ENCODE measurements at regions not wholly inside any gene's neighbourhood (a gene's known extent, or its start where the extent isn't known, plus 50 kb on each side); places are given as distances from the start of the nearest gene placed in this dataset.

DNA sequence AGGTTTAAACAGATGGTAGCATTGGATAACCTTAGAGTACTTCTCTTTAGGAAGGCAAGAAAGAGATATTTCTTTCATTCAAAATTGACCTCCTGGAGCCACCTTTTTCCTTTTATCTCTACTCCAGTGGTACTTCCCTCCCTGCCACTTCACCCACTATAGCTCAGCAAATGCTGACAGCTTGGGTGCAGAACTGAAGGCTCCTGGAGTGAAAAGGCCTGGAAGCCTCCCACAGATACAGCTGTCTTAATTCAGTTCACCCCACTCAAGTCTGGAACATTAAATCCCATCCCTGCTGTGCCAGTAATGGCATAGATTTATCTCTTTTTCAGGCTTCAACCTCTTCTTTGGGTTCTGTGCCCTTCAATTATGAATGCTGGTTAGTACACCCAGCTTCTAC, 140.3 kb downstream of the NEDD1 start:
- TF ChIP-seq, protein P1, sequence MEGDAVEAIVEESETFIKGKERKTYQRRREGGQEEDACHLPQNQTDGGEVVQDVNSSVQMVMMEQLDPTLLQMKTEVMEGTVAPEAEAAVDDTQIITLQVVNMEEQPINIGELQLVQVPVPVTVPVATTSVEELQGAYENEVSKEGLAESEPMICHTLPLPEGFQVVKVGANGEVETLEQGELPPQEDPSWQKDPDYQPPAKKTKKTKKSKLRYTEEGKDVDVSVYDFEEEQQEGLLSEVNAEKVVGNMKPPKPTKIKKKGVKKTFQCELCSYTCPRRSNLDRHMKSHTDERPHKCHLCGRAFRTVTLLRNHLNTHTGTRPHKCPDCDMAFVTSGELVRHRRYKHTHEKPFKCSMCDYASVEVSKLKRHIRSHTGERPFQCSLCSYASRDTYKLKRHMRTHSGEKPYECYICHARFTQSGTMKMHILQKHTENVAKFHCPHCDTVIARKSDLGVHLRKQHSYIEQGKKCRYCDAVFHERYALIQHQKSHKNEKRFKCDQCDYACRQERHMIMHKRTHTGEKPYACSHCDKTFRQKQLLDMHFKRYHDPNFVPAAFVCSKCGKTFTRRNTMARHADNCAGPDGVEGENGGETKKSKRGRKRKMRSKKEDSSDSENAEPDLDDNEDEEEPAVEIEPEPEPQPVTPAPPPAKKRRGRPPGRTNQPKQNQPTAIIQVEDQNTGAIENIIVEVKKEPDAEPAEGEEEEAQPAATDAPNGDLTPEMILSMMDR (IDR thresholded peaks at IDR 0.05; ENCODE audit: extremely low read depth, insufficient read depth, missing control alignments), result no peak
- in situ Hi-C loops (cut with MboI; ENCODE audit: low pct_unique_long_range_greater_than_20kb, low sequenced_read_pairs, unreplicated experiment), result no loop called here
- no peak for DNase-seq (ENCODE audit: low spot score)

DNA sequence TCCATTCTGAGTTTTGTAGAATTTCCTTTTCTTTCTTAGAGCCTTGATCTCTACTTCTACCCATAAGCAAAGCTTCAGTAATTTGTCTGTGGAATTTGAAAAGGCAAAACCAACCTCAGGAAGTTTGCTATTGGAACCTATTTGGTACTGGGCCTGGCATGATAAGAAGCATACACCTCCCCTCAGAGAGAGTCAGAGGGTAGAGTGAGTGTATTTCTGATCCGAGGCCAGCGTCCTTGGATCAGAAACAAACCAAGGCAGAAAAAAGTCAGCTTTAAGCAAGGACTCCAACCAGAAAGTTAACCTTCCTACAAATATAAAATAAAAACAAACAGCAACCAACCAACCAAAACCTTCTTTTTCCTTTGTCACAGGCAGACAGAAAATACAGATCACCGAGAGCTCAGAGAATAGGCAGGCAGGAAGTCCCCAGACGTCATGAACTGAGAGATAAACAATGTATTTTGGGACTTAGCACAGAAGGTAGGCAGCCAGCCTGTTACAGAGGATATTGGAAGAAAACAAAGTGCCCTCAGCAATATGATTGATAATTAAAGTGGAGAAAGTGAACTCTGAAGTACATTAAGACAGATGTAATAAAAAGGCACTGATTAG, 141.5 kb downstream of the NEDD1 start:
- in situ Hi-C loops (cut with MboI; ENCODE audit: low pct_unique_long_range_greater_than_20kb, low sequenced_read_pairs, unreplicated experiment), result no loop called here
- TF ChIP-seq, protein P1 (IDR thresholded peaks at IDR 0.05; ENCODE audit: extremely low read depth, insufficient read depth, missing control alignments), result no peak
- no peak for DNase-seq (ENCODE audit: low spot score)

DNA sequence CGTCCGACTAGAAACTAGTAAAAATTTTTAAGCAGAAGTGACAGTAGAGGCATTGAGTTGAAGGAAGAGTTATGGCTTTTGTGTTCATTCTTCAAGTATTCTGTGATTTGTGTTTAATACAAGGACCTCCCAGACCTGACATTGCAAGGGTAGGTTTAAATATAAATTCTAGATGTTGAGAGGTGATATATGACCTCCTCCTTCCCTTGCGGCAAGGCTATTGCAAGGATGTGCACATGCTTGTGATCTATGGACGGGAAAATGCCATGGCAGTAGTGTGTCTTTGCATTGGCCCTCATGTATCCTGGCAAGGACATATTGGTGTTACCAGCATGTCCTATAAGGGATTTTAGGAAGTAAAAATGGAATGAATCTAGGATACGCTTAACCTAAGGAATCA, 143.5 kb downstream of the NEDD1 start:
- TF ChIP-seq, protein P1 (IDR thresholded peaks at IDR 0.05; ENCODE audit: extremely low read depth, insufficient read depth, missing control alignments), result no peak
- in situ Hi-C loops (cut with MboI; ENCODE audit: low pct_unique_long_range_greater_than_20kb, low sequenced_read_pairs, unreplicated experiment), result no loop called here
- no peak for DNase-seq (ENCODE audit: low spot score)

DNA sequence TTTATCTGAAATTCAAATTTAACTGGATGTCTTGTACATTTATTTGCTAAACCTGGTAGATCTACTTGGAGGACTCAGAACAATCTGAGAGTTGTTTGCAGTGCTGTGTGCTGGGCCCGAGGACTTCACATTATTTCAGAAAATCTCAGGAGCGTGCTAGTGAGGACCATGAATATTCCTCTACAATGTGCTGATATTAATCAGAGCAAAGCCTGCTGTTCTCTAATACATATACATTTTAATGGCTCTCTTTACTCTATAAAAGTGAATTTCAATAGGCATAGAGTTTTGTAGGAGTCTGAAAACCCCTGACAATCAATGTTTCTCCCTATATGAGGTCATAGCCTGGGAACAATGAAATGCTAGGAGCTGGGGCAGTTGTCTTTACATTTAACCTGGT, 144.3 kb downstream of the NEDD1 start:
- TF ChIP-seq, protein P1 (IDR thresholded peaks at IDR 0.05; ENCODE audit: extremely low read depth, insufficient read depth, missing control alignments), result no peak
- DNase-seq (ENCODE audit: low spot score), result no peak
- in situ Hi-C loops (cut with MboI; ENCODE audit: low pct_unique_long_range_greater_than_20kb, low sequenced_read_pairs, unreplicated experiment), result no loop called here

DNA sequence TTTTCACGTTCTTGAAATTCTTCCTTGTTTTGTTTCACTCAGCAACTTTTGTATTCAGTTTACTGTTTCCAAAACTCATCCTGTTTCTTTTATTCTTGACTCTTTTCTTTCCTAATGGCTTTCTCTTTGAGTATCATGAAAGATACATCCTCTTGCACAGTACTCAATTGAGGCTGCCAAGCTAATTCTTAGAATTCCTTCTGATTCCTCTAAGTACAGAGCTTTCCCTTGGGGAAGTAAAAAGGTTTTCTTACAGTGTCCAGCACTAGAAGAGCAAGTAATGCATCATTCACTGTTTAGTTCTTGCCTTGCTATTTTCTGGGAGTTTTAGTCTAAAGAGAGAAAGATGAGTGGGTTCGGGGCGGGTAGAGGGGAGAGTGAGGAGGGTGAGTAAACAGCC, 154.1 kb downstream of the NEDD1 start:
- in situ Hi-C loops (cut with MboI; ENCODE audit: low pct_unique_long_range_greater_than_20kb, low sequenced_read_pairs, unreplicated experiment), result no loop called here
- TF ChIP-seq, protein P1 (IDR thresholded peaks at IDR 0.05; ENCODE audit: extremely low read depth, insufficient read depth, missing control alignments), result no peak
- DNase-seq (ENCODE audit: low spot score), result no peak

DNA sequence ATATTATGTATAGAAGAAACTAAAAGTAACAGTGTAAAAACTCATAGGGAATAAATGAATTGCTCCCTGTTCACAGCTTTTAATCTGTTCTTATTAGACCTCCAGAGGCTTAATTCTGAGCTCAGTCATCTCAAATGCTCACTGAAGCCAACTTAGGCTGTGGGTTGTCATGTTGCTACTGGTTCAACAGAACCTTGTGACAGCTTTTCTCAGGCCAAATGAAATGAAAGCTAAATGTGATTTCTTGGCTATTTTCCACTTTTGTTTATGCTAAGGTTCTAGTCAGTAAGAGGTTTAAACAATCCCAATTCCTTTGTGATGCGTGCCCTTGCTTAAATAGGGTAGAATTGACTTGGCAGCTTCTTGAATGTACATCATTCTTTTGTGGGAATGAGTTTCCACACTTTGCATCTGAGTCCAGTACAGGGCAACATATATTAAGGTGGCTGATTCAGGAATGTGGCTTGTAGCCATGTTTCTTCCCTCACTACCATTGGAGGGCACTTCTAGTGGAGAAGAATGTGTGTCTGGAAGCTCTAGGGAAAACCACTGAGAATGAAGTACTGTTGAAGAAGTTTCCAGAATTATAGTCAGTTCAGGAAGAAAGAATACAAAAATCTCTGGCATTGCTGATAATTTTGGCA, 156.4 kb downstream of the NEDD1 start:
- DNase-seq (ENCODE audit: low spot score), result no peak
- in situ Hi-C loops (cut with MboI; ENCODE audit: low pct_unique_long_range_greater_than_20kb, low sequenced_read_pairs, unreplicated experiment), result no loop called here
- TF ChIP-seq, protein P1 (IDR thresholded peaks at IDR 0.05; ENCODE audit: extremely low read depth, insufficient read depth, missing control alignments), result no peak
